PC-3 (cell line): ENCODE measurements at regions not wholly inside any gene's neighbourhood (a gene's known extent, or its start where the extent isn't known, plus 50 kb on each side); places are given as distances from the start of the nearest gene placed in this dataset.

Source experiments
- ATAC-seq: fragments of 200-7000 bp; cut with Tn5 transposase; 2 replicates; pipeline ENCODE4 v1.9.1; 2020; ENCODE audit warnings: mild to moderate bottlenecking, moderate library complexity
- BruUV-seq: library from RNA; stranded (reverse); fragments of 400-500 nt; replicated peaks from 2 replicates; lab custom pipeline; 2021; lab: Mats Ljungman, UMichigan
- CTCF ChIA-PET: fragments of 300-600 bp; sonication (Branson Sonifier 250); formaldehyde crosslinking; loops from one replicate; lab custom pipeline; 2022; ENCODE audit warnings: antibody characterized with exemption; lab: Charles Lee
- POLR2A ChIA-PET: fragments of 300-600 bp; sonication (Branson Sonifier 250); formaldehyde crosslinking; loops from one replicate; lab custom pipeline; 2022; ENCODE audit warnings: antibody characterized with exemption; ENCODE audit not compliant: unreplicated experiment; lab: Charles Lee
- DNase-seq: peaks from one replicate; pipeline ENCODE4 v3.0.0-alpha.2; 2015
- H2AFZ ChIP-seq: fragments of 300-600 bp; sonication (generic); 2 replicates; pipeline ENCODE4 v1.6.0; 2016; ENCODE audit warnings: antibody characterized with exemption, low read length
- H3F3A ChIP-seq: fragments of 300-600 bp; sonication (generic); one replicate; pipeline ENCODE4 v1.6.0; 2017; ENCODE audit warnings: antibody characterized with exemption, low read length, control low read depth, mild to moderate bottlenecking; ENCODE audit not compliant: unreplicated experiment
- H3K27ac ChIP-seq: fragments of 300-600 bp; sonication (generic); 2 replicates; pipeline ENCODE4 v1.5.1; 2016; ENCODE audit warnings: mild to moderate bottlenecking, low read length
- H3K27me3 ChIP-seq: fragments of 300-600 bp; sonication (generic); 2 replicates; pipeline ENCODE4 v1.6.1; 2016; ENCODE audit warnings: low read length, mixed read lengths
- H3K36me3 ChIP-seq: fragments of 300-600 bp; sonication (generic); 2 replicates; pipeline ENCODE4 v1.6.1; 2016; ENCODE audit warnings: low read depth, mixed run types, low read length, mixed read lengths
- H3K4me1 ChIP-seq: fragments of 300-600 bp; sonication (generic); 2 replicates; pipeline ENCODE4 v1.5.1; 2016; ENCODE audit warnings: low read length; ENCODE audit not compliant: insufficient read depth
- H3K4me2 ChIP-seq: fragments of 300-600 bp; sonication (generic); 2 replicates; pipeline ENCODE4 v1.6.0; 2016; ENCODE audit warnings: low read length
- H3K4me3 ChIP-seq: fragments of 300-600 bp; sonication (generic); 2 replicates; pipeline ENCODE4 v1.5.1; 2016; ENCODE audit warnings: mild to moderate bottlenecking, low read length, mixed read lengths
- H3K79me2 ChIP-seq: fragments of 300-600 bp; sonication (generic); 2 replicates; pipeline ENCODE4 v1.6.1; 2017; ENCODE audit warnings: low read length, mixed read lengths
- H3K9ac ChIP-seq: fragments of 300-600 bp; sonication (generic); 2 replicates; pipeline ENCODE4 v1.6.0; 2016; ENCODE audit warnings: mild to moderate bottlenecking, low read length
- H3K9me2 ChIP-seq: fragments of 300-600 bp; sonication (generic); replicated peaks from 2 replicates; pipeline ENCODE4 v1.6.1; 2016; ENCODE audit warnings: mixed run types, low read length, mixed read lengths
- H3K9me3 ChIP-seq: fragments of 300-600 bp; sonication (generic); 2 replicates; pipeline ENCODE4 v1.6.1; 2016; ENCODE audit warnings: low read length, mixed read lengths
- H4K20me1 ChIP-seq: fragments of 300-600 bp; sonication (generic); 2 replicates; pipeline ENCODE4 v1.6.1; 2016; ENCODE audit warnings: low read length, mixed read lengths
- CTCF ChIP-seq: fragments of 300-600 bp; sonication (generic); conservative IDR thresholded peaks from 2 replicates; pipeline ENCODE4 v1.5.1; 2017; ENCODE audit warnings: antibody characterized with exemption, low read depth, mild to moderate bottlenecking, low read length
- EZH2 ChIP-seq: fragments of 300-600 bp; sonication (generic); IDR thresholded peaks from one replicate; pipeline ENCODE4 v1.6.1; 2017; ENCODE audit warnings: antibody characterized with exemption, mild to moderate bottlenecking, low read length; ENCODE audit not compliant: unreplicated experiment
- EZH2phosphoT487 ChIP-seq: fragments of 300-600 bp; sonication (generic); IDR thresholded peaks from 2 replicates; pipeline ENCODE4 v1.6.1; 2018; ENCODE audit warnings: mild to moderate bottlenecking, antibody characterized with exemption, low read length, borderline replicate concordance
- intact Hi-C: fragments of 100-400 bp; cut with micrococcal nuclease; formaldehyde crosslinking; loops from 2 replicates; pipeline ENCODE4 v1.9.0; 2023

GRCh38 chr11:128174465-128175291 is 412.7 kb downstream of the ETS1 start:
- Histone ChIP-seq H3K27me3 (no peaks in the 10 kb centered on the region), H3K4me2 (no peak overlapping the region), H3K9me2 (no peaks in the 10 kb centered on the region), H3K36me3 (no peaks in the 10 kb centered on the region), H3K9me3 (no peaks in the 10 kb centered on the region), H3K9ac (no peak overlapping the region), H3K79me2 (no peaks in the 10 kb centered on the region), H3K27ac (no peak overlapping the region), H3K4me1 (peaks cover 29% of the 10 kb centered on the region), H3F3A (no peaks in the 10 kb centered on the region), H4K20me1 (no peaks in the 10 kb centered on the region), H3K4me3 (no peak overlapping the region), H2AFZ (no peak overlapping the region)
- intact Hi-C loops, result no loop called here
- TF ChIP-seq CTCF (no peak), EZH2 (no peak), EZH2phosphoT487 (no peak)
- no peak for DNase-seq
- no TSS peak for BruUV-seq
- ChIA-PET CTCF (interaction anchor here (1.3 kb wide), 1 partner anchor 457 kb away, joined by 3 read pairs; no protein-coding TSS in a partner anchor), POLR2A (no interaction called here)
- ATAC-seq, result no peak

- Histone ChIP-seq H3K79me2 (no peaks in the 10 kb centered on the region), H3K27me3 (no peaks in the 10 kb centered on the region), H3K27ac (no peak overlapping the region), H3K9ac (0 out of 2 replicates have a peak overlapping the region, but pooled peaks have one; percentile 0), H3K9me3 (no peaks in the 10 kb centered on the region), H3K4me2 (peak overlapping the region; percentile 61), H3K9me2 (no peaks in the 10 kb centered on the region), H2AFZ (no peak overlapping the region), H3K36me3 (no peaks in the 10 kb centered on the region), H3K4me1 (peaks cover 20% of the 10 kb centered on the region), H3K4me3 (no peak overlapping the region), H3F3A (no peaks in the 10 kb centered on the region), H4K20me1 (no peaks in the 10 kb centered on the region)
- peak; percentile 95 for DNase-seq
- ChIA-PET POLR2A (interaction anchor here (0.7 kb wide), 2 partner anchors 107 to 547 kb away, joined by 3 to 5 read pairs; no protein-coding TSS in a partner anchor), CTCF (interaction anchor here (0.6 to 2.7 kb wide), 10 partner anchors 9 to 659 kb away, joined by 3 to 25 read pairs (median 4); no protein-coding TSS in a partner anchor)
- TF ChIP-seq EZH2phosphoT487, result no peak
- TF ChIP-seq EZH2, result no peak
- peak; percentile 96 for TF ChIP-seq CTCF
- no TSS peak for BruUV-seq
- peak; percentile 89 for ATAC-seq
- intact Hi-C loops, result loop anchor here (1.0 to 2.0 kb wide), 5 partner anchors 38 to 458 kb away; no protein-coding TSS in a partner anchor
Measured at GRCh38 chr11:128172046-128172878, 415.1 kb downstream of the ETS1 start.
